GM18511 (cell line): ENCODE measurements at regions not wholly inside any gene's neighbourhood (a gene's known extent, or its start where the extent isn't known, plus 50 kb on each side); places are given as distances from the start of the nearest gene placed in this dataset.

ENCODE experiments used
- ATAC-seq: cut with Tn5 transposase; IDR thresholded peaks from one replicate; pipeline ENCODE4 v1.9.1; 2021; ENCODE audit warnings: mild to moderate bottlenecking, moderate library complexity; ENCODE audit not compliant: unreplicated experiment

DNA sequence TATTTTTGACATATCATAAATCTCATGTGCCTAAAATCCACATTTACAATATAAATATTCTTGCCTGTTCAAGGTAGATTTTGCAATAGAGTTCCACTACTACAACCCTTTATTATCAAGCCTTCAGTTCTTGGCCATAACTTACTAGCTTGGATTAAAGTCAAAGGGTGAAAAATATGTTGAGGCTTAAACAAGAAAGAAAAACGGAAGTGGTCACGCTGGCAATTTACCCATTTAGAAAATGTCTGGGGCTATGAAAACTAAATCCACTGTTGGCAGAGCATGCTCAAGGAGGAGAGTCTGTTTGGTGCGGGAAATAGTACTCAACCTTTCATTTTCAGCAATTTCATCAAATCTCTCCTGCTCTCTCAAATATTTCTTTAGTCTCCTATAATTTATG, 209.8 kb upstream of the RHOBTB1 start:
- no peak for ATAC-seq

DNA sequence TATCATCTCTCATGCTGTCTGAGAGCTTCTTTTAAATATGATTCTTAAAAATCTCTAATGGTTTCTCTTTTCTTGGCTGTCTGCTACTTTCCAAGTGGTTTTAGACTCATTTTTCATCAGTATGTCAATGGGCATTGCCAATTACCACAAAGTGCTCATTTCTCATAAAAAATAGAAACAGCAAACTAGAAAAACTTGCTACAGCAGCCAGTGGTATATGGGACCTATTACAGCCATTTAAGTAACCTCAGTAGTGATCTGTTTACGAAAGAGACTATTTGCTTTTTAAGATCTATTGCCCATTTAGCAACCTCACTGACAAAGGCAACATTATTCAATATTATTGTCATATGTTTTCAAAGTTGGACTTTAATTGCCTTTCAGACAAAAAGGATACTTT, 207.1 kb upstream of the RHOBTB1 start:
- ATAC-seq: no peak

DNA sequence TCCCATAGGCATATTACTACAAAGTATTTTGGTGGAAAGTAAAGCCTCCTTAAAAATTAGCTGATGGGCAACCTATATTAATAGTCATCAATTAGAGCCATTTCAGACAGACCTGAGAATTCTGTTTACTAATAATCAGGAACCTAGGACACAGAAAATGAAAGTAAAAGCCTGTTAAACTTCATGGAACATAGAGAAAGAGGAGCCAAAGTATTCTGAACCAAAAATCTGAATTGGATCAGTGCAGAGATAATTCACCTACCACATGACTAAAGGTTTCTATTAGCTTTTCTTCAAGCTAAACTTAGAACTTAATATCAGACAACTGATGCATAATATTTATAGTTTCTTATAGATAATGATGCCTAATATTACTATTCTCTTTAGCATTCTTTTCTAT, 204.5 kb upstream of the RHOBTB1 start:
- ATAC-seq: no peak

DNA sequence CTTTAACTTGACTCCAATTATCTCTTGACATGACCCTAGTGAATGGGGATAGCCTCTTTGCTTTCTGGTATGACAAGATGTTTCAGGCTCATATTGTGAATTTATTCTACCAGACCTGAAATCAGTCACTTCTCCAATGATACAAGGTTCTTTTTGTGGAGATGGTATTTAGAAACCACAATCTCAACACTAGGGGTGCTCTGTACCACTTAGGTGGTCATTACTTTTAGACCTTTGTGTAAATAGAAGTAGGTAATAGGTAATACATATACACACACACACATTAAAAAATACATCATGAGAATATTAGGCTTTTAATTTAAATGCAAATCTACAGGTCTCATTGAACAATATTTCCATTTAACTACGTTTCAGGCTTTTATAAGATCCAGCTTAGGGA, 199.0 kb upstream of the RHOBTB1 start:
- no peak for ATAC-seq

DNA sequence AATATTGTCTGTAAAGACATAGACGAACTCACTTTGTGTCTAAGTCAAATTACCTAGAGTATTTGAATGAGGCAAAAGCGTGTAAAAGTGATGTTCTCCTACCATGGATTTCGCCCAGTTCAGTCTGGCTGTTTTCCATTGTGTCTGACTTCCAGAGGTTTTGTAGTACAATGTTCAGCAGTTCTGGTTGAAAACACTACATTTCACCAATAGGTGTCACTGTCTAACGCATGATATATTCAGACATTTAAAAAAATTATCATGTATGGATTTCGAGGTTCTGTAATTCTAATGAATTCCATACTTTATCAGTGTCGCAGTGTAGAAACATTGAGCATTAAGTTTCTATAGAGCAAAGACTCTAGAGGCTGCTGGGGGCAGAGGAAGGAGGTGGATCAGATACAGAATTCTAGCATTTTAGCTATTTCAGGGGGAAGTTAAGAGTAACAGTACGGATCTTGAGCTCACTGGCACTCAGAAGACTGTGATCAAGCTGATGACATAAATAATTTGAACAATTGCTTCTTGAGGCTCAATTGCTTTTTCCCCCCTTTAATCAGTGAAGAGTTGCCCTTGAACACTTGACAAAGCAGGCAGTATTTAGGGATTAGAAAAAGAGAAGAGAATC, 196.9 kb upstream of the RHOBTB1 start:
- peak; percentile 60 for ATAC-seq

DNA sequence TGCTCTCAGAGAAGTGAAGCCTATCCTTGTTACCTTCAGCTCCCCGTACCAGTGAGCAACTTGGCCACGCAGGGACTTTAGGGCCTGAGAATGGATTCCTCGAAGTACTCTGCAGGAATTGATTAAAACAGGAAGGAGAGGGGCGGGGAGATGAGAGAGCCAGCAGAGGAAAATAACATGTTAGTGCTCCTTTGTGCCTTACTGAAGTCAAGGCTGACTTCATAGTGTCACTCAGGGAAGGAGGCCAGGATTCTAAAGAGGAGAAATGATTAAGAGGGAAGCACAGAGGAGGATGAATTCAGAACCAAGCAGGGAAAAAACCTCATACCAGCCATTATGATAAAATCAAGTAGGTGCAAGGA, 195.6 kb upstream of the RHOBTB1 start:
- ATAC-seq: no peak

DNA sequence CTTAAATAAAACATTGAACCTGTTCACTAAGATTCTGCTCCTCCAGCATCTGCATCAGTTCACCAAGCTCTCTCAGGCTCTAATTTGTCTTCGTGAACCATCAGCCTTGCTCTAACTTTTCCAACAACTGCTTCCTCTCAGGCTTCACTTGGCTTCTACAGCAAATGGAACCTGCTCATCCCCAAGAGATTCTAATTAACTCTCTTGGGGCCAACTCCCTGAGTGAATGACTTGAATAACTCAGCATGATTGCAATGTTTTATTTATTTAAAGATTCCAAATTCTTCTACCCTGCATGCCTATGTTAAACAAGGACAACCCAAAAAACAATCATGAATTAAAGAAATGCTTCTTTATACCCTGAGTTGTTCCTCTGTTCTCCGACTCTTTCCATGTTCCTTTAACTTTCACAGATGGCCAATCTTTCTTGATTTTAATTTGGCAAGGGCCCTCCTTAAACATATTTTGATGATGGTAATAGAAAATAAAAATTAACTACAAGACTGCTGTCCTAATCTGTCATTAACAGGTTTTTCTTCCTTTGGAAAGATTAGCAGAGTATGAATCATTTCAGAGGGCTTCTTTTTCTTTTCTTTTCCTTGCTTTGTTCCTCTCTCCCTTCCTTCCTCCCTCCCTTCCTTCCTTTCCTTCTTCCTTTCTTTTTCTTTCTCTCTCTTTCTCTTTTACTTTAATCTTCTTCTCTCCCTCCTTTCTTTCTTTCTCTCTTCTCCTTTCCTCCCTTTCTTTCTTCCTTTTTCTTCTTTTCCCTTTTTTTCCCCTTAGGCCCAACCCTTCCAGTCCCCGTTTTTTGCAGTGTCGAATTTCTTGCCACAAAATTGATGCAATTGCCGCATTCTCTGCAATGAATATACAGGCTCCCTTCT, 195.0 kb upstream of the RHOBTB1 start:
- no peak for ATAC-seq

DNA sequence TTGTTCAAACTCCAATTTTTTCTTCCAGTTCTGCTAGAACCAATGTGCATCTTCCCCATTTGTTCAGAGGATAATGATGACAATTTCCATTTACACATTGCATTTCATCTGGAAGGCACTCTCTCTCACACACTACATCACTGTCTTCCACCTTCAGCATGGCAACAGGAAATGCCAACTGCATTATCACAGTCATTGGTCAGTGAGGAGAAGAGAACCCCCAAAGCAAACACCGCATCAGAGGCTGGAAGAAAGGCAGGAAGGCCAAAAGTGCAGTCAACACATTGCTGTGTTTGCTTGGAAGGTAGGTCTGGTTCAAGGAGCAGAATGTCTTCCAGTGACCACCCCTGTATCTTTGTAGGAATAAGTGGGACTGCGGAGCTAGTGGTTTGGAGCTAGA, 192.2 kb upstream of the RHOBTB1 start:
- no peak for ATAC-seq

DNA sequence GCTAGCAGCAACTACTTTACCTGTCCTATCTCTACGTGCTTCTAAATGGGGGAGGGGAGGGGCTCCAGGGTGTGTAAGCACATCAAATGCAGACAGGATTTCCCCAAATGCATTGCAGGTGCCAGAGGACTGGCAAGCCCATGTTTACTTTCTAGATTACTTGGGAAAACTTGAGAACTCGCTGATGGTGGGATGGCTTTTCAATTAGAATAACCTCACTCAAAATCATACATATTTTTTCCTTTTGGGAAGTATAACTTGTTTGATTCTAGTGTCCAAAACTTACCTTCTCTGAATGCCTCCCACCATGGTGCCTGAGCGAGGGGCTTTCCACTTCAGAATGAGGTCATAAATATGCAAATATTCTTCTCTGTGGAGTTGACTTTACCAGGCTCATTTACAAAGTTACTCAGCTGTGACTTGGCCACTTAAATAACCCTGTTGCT, 191.3 kb upstream of the RHOBTB1 start:
- peak; percentile 94 for ATAC-seq

DNA sequence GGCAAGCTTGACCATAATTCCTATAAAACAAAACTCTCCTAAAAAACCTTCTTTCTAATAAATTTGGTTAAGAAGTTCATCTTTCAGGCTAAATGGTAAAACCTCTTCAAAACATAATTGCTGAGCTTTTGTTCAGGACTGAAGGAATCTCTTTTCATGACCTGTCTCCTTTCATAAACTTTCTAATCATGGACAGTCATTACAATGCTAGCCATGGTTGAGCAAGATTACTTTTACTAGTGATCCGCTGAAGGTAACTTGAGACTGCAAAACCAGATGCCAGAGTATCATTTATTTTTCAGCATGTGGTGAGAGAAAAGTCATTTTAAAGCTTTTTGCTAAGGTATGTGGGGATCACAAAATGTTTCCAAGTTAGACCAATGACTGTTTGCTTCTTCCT, 186.4 kb upstream of the RHOBTB1 start:
- no peak for ATAC-seq

DNA sequence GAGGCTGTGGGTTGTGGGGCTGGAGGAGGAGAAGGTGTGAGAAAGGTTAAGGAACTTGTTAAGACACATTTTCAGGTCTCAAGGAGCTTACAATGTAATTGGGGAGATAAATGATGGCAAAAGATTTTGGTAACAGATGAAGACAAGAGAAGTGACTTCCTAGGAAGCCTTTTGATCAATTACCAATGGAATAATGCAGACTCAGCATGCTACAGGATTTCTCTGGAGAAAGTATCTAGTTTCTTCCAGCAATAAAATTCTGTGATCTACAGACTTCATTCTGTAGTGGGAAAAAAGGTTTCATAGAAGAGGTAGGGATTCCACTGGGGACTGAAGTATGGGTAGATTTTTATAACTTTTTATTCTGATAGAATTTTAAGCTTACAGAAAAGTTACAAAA, 184.2 kb upstream of the RHOBTB1 start:
- ATAC-seq: no peak

DNA sequence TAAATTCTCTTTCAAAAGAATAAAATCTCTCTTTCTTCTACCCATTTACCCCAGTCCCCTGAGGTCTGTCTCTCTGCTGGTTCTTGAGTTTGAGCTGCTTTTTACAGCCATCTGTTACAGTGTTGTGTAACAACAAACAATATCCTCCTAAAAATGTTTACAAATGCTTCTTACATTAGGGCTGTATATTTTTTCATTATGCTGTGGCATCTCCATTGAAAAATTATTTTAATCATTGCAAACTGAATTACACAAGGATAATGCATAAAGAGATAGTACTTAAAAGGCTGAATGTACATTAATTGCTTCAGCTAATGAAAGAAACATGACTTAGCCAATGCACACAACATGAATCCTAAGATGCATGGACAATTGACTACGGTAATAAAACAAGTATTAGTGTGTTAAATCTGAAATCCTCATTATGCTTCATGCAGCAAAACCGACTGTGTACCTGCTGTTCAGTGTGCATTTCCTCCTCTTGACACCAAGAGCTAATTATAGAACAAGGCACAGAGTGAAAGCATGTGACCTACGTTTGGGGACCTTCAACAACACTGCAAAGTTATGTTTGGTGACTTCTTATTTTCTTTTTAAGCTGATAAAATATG, 181.7 kb upstream of the RHOBTB1 start:
- peak; percentile 88 for ATAC-seq

DNA sequence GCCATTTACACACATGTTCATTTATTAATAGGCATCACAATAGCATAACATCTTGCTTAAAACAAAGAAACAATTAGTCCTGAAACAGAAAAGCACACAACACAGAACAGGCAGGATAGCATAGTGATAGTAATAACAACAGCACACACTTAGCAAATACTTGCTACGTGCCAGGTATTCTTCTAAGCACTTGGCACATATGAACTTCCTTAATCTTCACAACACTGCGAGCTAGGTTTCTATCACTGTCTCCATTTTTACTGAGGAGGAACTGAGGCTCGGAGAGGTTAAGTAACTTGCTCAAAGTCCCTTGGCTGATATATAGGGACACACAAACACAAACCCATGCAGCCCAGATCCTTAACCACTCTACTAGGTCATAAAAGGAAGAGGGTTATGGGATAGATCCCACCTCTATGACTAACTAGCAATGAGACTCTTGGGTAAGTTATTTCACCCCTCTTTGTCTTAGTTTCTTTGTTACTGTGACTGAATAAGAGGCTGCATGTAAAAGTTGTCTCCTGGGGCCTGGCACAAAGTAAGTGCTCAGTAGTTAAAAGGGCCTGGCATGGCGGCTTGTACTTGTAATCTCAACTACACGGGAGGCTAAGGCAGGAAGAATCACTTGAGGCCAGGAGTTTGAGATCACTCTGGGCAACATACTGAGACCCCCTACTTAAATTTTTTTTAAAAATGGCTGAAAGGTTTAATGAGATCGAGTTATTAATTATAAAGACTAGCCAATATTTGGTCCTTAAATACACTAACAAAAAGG, 181.0 kb upstream of the RHOBTB1 start:
- no peak for ATAC-seq

DNA sequence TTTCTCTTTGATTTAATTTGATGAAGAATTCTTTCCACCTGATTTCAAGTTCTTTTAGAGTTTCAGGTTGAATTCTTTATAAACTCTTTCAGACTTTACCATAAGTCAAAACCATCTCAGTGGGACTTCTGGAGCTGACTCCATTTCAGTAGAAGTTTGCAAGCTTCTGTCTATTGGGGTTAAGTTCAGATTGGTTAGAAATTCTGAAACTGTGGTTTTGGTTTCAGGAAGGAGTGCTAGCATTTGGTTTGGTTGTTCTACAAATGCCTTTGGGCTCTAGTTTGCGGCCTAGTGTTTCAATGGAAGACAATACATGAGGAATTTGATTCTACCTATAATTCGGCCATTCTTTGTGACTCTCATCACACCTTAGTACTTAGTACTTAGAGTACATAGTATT, 176.8 kb upstream of the RHOBTB1 start:
- peak; percentile 70 for ATAC-seq

DNA sequence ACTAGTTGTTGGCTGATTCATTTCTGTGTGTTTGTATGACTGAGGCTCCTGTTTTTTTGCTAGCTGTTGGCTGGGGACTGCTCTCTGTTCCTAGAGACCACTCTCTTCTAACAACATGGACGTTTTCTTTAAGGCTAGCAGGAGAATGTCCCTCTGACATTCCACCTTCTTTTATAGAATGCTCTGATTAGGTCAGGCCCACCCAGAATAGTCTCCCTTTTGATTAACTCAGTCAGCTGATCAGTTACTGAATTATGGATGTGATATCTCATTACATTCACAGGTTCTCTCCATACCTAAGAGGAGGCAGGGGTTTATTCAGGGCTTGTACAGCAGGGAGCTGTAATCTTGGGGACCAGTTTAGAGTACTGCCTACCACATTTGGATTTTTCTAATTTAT, 175.6 kb upstream of the RHOBTB1 start:
- ATAC-seq: no peak

DNA sequence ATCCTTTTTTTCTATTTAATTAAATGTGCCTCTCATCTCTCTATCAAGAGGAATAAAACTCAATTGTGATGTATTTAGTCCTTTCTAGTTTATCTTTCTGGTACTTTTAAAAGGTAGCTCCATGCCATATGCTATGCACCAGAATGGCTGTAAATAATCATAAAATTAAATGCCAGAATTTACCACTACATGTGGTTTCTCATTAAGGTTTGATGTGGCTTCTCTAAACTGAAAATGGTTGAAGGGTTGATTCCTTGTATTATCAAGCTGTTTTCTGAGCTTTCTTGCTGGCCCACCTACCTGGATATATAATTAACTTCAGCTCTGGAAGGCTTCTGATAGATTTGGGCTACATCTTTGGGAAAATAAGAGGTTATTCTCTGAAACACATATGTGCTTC, 171.9 kb upstream of the RHOBTB1 start:
- ATAC-seq: no peak

DNA sequence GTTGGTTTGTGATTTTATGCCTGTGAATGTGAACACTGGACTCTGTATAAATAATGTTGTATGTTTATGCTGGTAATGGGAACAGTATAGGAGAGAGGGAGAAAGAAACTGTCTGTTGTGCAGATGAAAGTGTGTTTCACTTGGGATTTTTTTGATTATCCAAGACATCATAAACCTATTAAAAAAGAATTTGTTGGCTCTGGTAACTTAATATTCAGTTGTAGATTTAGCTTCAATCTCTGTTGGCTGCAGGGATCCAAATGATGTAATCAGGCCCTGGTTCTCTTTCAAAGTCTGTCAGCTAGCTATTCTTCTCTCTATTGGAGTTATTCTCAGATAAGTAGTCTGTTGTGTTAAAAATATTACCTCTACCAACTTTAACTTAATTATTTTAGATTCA, 168.8 kb upstream of the RHOBTB1 start:
- ATAC-seq: no peak

DNA sequence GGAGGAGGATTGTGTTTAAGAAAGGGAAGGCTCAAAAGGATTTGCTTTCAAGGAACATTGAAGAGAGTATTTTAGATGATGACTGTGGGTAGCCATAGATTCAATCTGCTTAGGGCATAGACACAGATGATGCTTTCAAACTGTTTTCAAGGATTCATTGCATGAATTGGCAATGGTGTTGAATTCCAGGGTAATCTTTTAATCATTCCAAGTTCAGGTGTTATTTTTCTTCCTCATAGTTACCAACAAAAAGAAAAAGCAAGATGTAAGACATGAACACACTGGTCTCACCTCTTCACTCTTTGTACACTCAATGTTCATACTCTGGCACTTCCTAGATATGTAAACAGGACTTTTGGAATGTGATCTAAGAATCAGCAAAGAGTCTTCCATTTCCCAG, 167.0 kb upstream of the RHOBTB1 start:
- no peak for ATAC-seq

DNA sequence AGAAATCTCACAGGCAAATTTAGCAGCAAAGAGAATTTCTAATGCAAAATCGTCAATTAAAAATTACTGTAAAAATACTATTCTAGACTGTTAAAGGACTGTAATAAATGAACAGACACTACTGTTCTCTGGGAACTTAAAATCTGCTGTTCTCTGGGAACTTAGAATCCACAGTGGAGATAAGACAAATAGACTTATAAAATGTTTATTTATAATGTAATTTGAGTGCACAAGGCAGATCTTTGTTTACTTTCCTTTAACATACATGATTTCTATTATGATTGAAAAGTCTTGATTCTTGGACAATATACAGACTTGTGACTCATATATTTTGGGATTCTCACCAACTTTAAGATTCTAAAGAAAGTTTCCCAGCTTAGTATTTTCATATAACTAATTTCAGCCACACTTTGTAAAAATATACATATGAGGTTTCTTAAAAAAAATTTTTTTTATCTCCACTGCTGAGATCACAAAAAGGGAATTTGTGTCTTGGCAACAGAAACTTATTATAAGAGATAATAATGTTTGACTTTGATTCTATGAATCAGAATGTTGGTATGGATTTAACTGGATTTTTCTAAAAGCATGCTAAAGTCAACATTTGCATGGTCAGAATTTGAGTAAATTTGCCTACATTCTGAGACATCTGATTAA, 166.3 kb upstream of the RHOBTB1 start:
- ATAC-seq: no peak

DNA sequence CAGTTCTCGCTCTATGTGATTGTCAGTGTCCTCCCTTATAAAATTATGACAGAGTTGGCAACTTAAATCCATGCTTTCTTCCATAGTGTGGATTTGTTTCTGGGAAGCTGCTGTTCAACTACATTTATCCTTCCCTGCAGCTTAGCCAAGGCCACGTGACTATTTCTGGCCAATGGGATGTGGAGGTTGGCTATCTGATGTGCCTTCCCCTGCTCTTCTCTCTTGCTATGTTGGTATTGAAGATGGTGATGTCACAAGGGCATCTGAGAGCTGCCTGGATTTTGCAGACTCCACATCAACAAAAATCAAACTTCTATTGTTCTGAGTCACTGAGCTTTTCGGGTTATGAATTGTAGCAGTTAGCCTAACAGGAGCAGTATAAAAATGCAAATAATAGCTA, 164.9 kb upstream of the RHOBTB1 start:
- no peak for ATAC-seq

DNA sequence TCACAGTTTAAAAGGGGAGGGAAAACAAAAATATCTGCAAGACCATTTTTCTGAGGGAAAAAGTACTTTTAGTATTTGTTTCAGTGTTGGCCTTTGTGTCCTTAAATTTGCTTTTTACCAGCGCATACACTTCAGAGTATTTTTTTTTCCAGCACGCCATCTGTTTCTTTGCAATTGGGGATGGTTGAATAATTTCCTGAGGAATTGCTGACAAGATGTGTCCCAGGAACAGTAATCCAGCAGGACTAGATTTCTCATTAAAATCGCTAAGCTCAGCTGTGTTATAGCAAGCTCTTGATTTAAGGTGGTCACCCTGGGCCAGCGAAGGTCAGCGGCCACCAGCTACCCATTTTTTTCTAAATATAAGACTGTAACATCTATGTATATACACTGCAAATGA, 156.9 kb upstream of the RHOBTB1 start:
- ATAC-seq: no peak
